IMR-90 (cell line): ENCODE measurements at regions not wholly inside any gene's neighbourhood (a gene's known extent, or its start where the extent isn't known, plus 50 kb on each side); places are given as distances from the start of the nearest gene placed in this dataset.

Experiments used
- ATAC-seq: fragments of 200-7000 bp; cut with Tn5 transposase; 2 replicates; pipeline ENCODE4 v1.9.1; 2020; ENCODE audit warnings: low read depth, mild to moderate bottlenecking, moderate library complexity
- BruUV-seq: library from RNA; stranded (reverse); fragments of 400-500 nt; replicated peaks from 2 replicates; lab custom pipeline; 2021; lab: Mats Ljungman, UMichigan
- CTCF ChIA-PET: fragments of 300-600 bp; formaldehyde crosslinking; extraction: SDS; loops from one replicate; lab custom pipeline; 2021; ENCODE audit warnings: antibody characterized with exemption; lab: Yijun Ruan, JAX
- POLR2A ChIA-PET: fragments of 300-600 bp; sonication (Branson Sonifier 250); formaldehyde crosslinking; loops from one replicate; lab custom pipeline; 2022; ENCODE audit warnings: antibody characterized with exemption; ENCODE audit not compliant: unreplicated experiment; lab: Charles Lee
- DNase-seq: peaks from one replicate; pipeline ENCODE4 v3.0.0; 2013
- H2AFZ ChIP-seq: replicated peaks from 2 replicates; pipeline ENCODE3; 2013; ENCODE audit warnings: low read length, mild to moderate bottlenecking; ENCODE audit not compliant: poor library complexity
- H2AK5ac ChIP-seq: 2 replicates; pipeline ENCODE4 v1.6.1; 2013; ENCODE audit warnings: low read depth, low read length, inconsistent platforms
- H2AK9ac ChIP-seq: replicated peaks from 2 replicates; pipeline ENCODE3; 2013; ENCODE audit warnings: mild to moderate bottlenecking, low read depth, low read length, moderate library complexity; ENCODE audit not compliant: poor library complexity
- H2BK120ac ChIP-seq: 2 replicates; pipeline ENCODE4 v1.6.1; 2013; ENCODE audit warnings: low read depth, low read length, inconsistent platforms
- H2BK15ac ChIP-seq: 3 replicates; pipeline ENCODE4 v1.6.1; 2013; ENCODE audit warnings: low read depth, low read length, inconsistent platforms
- H2BK20ac ChIP-seq: 2 replicates; pipeline ENCODE4 v1.6.1; 2013; ENCODE audit warnings: low read depth, mild to moderate bottlenecking, inconsistent platforms, low read length, moderate library complexity
- H2BK5ac ChIP-seq: 2 replicates; pipeline ENCODE4 v1.6.1; 2013; ENCODE audit warnings: mild to moderate bottlenecking, low read depth, low read length, inconsistent platforms; ENCODE audit not compliant: poor library complexity, severe bottlenecking
- H3K14ac ChIP-seq: replicated peaks from 2 replicates; pipeline ENCODE4 v1.6.1; 2013; ENCODE audit warnings: low read depth, low read length, inconsistent platforms
- H3K18ac ChIP-seq: 2 replicates; pipeline ENCODE4 v1.6.1; 2013; ENCODE audit warnings: low read depth, low read length, control low read depth
- H3K23ac ChIP-seq: 2 replicates; pipeline ENCODE4 v1.6.1; 2013; ENCODE audit warnings: low read depth, low read length, inconsistent platforms
- H3K27ac ChIP-seq: 2 replicates; pipeline ENCODE4 v1.5.1; 2013; ENCODE audit warnings: mild to moderate bottlenecking, control low read depth, low read length; ENCODE audit not compliant: insufficient read depth
- H3K27me3 ChIP-seq: 2 replicates; pipeline ENCODE4 v1.6.1; 2013; ENCODE audit warnings: low read length; ENCODE audit not compliant: control insufficient read depth, insufficient read depth
- H3K36me3 ChIP-seq: 2 replicates; pipeline ENCODE4 v1.6.1; 2013; ENCODE audit warnings: low read length, mixed read lengths; ENCODE audit not compliant: control insufficient read depth, insufficient read depth
- H3K4ac ChIP-seq: 2 replicates; pipeline ENCODE4 v1.6.1; 2013; ENCODE audit warnings: low read depth, low read length, inconsistent platforms
- H3K4me1 ChIP-seq: 2 replicates; pipeline ENCODE4 v1.6.1; 2013; ENCODE audit warnings: low read length, mixed read lengths; ENCODE audit not compliant: control insufficient read depth, insufficient read depth
- H3K4me2 ChIP-seq: 2 replicates; pipeline ENCODE4 v1.6.1; 2013; ENCODE audit warnings: low read depth, mild to moderate bottlenecking, control low read depth, low read length, moderate library complexity
- H3K4me3 ChIP-seq: 2 replicates; pipeline ENCODE4 v1.5.1; 2013; ENCODE audit warnings: low read depth, mild to moderate bottlenecking, control low read depth, low read length, moderate library complexity; ENCODE audit not compliant: insufficient read depth
- H3K56ac ChIP-seq: 2 replicates; pipeline ENCODE4 v1.6.1; 2013; ENCODE audit warnings: low read length, inconsistent platforms; ENCODE audit not compliant: insufficient read depth; ENCODE audit errors: extremely low read depth
- H3K79me1 ChIP-seq, 2 experiments: 2 replicates each; pipeline ENCODE4 v1.6.1; 2013; ENCODE audit warnings: low read length in 2 of 2, inconsistent platforms in 1 of 2, low read depth in 1 of 2
- H3K9ac ChIP-seq: 2 replicates; pipeline ENCODE4 v1.6.1; 2013; ENCODE audit warnings: low read depth, low read length, control low read depth
- H3K9me1 ChIP-seq: 2 replicates; pipeline ENCODE4 v1.6.1; 2013; ENCODE audit warnings: low read length, inconsistent platforms; ENCODE audit not compliant: insufficient read depth
- H3K9me3 ChIP-seq: 2 replicates; pipeline ENCODE4 v1.6.1; 2013; ENCODE audit warnings: low read length; ENCODE audit not compliant: control insufficient read depth, insufficient read depth
- H4K20me1 ChIP-seq: 2 replicates; pipeline ENCODE4 v1.6.1; 2013; ENCODE audit warnings: low read length, inconsistent platforms; ENCODE audit not compliant: insufficient read depth
- H4K5ac ChIP-seq: 2 replicates; pipeline ENCODE4 v1.6.1; 2013; ENCODE audit warnings: mild to moderate bottlenecking, low read depth, low read length, control low read depth
- H4K8ac ChIP-seq, 2 experiments: 2 replicates each; pipeline ENCODE4 v1.6.1; 2013; ENCODE audit warnings: low read depth in 2 of 2, low read length in 2 of 2, control low read depth in 1 of 2, inconsistent platforms in 1 of 2
- H4K91ac ChIP-seq: 2 replicates; pipeline ENCODE4 v1.6.1; 2013; ENCODE audit warnings: low read depth, low read length, inconsistent platforms; ENCODE audit not compliant: insufficient read depth
- NFE2L2 ChIP-seq: fragments of 150-350 bp; IDR thresholded peaks from 2 replicates; pipeline ENCODE4 v1.6.1; 2016; ENCODE audit warnings: low read depth, mild to moderate bottlenecking, low read length
- POLR2A ChIP-seq: IDR thresholded peaks from 2 replicates; pipeline ENCODE4 v1.6.1; 2012; ENCODE audit warnings: mild to moderate bottlenecking, low read depth, low read length
- WGBS, 2 experiments: methylation state at CpG; one replicate each; pipeline versions ENCODE4 v1.1.5 to v1.1.7; 2013; ENCODE audit warnings: missing lambda C conversion rate in 2 of 2; ENCODE audit not compliant: insufficient read length in 1 of 2; ENCODE audit errors: extremely low coverage in 2 of 2; 5-methylcytosine and 5-hydroxymethylcytosine counted together
- dilution Hi-C: fragments of 300-500 bp; cut with HindIII; formaldehyde crosslinking; loops from one replicate; pipeline ENCODE4 v1.14.3; 2018; ENCODE audit warnings: low sequenced_read_pairs; ENCODE audit not compliant: unreplicated experiment
- in situ Hi-C: fragments of 300-500 bp; cut with MboI; formaldehyde crosslinking; loops from 3 replicates; pipeline ENCODE4 v1.14.3; 2019; ENCODE audit warnings: low sequenced_read_pairs, inconsistent platforms, mixed read lengths
- intact Hi-C: fragments of 100-400 bp; cut with micrococcal nuclease; formaldehyde crosslinking; loops from 2 replicates; pipeline ENCODE4 v1.10.0; 2022
- TF ChIP-seq, protein P1 (sequence below): conservative IDR thresholded peaks from 2 replicates; pipeline ENCODE4 v1.5.1; 2012; ENCODE audit warnings: mild to moderate bottlenecking, low read depth, low read length, improper control_type of control experiment

DNA sequence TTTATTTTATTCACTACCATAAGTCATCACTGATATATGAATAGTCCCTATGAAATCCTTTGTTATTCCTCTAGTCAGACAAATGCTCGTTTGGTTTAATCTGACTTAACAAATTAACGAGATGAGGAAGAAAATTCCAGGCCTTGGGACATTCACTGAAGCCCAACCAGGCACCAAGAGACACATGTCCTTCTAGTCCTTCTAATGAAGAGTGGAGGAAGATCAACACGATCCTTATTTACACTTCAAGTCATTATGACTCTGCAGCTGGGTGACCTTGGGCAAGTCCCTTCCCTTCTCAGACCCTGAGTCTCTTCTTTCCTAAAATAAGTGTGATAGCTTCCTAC is 117.5 kb downstream of the CEBPB start:
- Histone ChIP-seq H3K4me2 (peak overlapping the region; percentile 23), H3K27ac (peak overlapping the region; percentile 96), H2AK5ac (peak overlapping the region; percentile 99), H4K8ac (peak overlapping the region; percentile 84 to 92), H4K5ac (peak overlapping the region; percentile 97), H3K23ac (peak overlapping the region; percentile 91), H4K91ac (peak overlapping the region; percentile 100), H3K9ac (peak overlapping the region; percentile 66), H3K36me3 (no peaks in the 10 kb centered on the region), H2BK5ac (peak overlapping the region; percentile 97), H2BK20ac (peak overlapping the region; percentile 100), H3K56ac (peak overlapping the region; percentile 89), H3K79me1 (peaks cover 0 to 78% of the 10 kb centered on the region in 2 experiments; a peak in 2 of 4 replicates), H4K20me1 (no peaks in the 10 kb centered on the region), H2BK15ac (peak overlapping the region; percentile 98), H3K9me3 (no peaks in the 10 kb centered on the region), H2BK120ac (peak overlapping the region; percentile 99), H3K4me1 (peaks cover 62% of the 10 kb centered on the region), H3K4me3 (no peak overlapping the region), H3K27me3 (no peaks in the 10 kb centered on the region), H3K14ac (peak overlapping the region; percentile 98), H3K4ac (peak overlapping the region; percentile 98), H3K9me1 (peaks cover 53% of the 10 kb centered on the region), H2AFZ (peak overlapping the region; percentile 91), H3K18ac (peak overlapping the region; percentile 97), H2AK9ac (peak overlapping the region; percentile 96)
- no peak for DNase-seq
- intact Hi-C loops (loop anchor here (1.0 to 5.0 kb wide), 3 partner anchors 74 to 154 kb away; partner anchors contain the start of gene CEBPB), in situ Hi-C loops (loop anchor here (5.0 kb wide), 1 partner anchor 116 kb away; the partner anchor contains the start of gene CEBPB), dilution Hi-C loops (no loop called here)
- CTCF ChIA-PET: interaction anchor here (0.5 kb wide), 1 partner anchor 63 kb away, joined by 4 read pairs; no protein-coding TSS in a partner anchor
- WGBS, 2 experiments: no CpG with 5 or more reads among the region's 3 CpGs
- TF ChIP-seq, protein P1, sequence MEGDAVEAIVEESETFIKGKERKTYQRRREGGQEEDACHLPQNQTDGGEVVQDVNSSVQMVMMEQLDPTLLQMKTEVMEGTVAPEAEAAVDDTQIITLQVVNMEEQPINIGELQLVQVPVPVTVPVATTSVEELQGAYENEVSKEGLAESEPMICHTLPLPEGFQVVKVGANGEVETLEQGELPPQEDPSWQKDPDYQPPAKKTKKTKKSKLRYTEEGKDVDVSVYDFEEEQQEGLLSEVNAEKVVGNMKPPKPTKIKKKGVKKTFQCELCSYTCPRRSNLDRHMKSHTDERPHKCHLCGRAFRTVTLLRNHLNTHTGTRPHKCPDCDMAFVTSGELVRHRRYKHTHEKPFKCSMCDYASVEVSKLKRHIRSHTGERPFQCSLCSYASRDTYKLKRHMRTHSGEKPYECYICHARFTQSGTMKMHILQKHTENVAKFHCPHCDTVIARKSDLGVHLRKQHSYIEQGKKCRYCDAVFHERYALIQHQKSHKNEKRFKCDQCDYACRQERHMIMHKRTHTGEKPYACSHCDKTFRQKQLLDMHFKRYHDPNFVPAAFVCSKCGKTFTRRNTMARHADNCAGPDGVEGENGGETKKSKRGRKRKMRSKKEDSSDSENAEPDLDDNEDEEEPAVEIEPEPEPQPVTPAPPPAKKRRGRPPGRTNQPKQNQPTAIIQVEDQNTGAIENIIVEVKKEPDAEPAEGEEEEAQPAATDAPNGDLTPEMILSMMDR: no peak
- peak; percentile 11; the same call in 1 of the 2 replicates for TF ChIP-seq POLR2A
- TF ChIP-seq NFE2L2: peak; percentile 41; the same call in 1 of the 2 replicates
- POLR2A ChIA-PET: no interaction called here
- ATAC-seq: no peak
- BruUV-seq: TSS peak; percentile 95
